GM23338 (cell line): ENCODE measurements at regions not wholly inside any gene's neighbourhood (a gene's known extent, or its start where the extent isn't known, plus 50 kb on each side); places are given as distances from the start of the nearest gene placed in this dataset.

Source experiments
- ATAC-seq: fragments of 200-7000 bp; cut with Tn5 transposase; 3 replicates; pipeline ENCODE4 v1.9.1; 2020
- DNase-seq: peaks from one replicate; pipeline ENCODE4 v3.0.0-alpha.2; 2015; ENCODE audit warnings: low spot score
- H2AFZ ChIP-seq: fragments of 200-600 bp; sonication (generic); 2 replicates; pipeline ENCODE4 v1.8.0; 2016; ENCODE audit warnings: antibody characterized with exemption, mild to moderate bottlenecking, moderate library complexity
- H3F3A ChIP-seq: fragments of 200-600 bp; sonication (generic); replicated peaks from 2 replicates; pipeline ENCODE4 v1.8.0; 2017; ENCODE audit warnings: antibody characterized with exemption, mixed run types, low read depth
- H3K27ac ChIP-seq: fragments of 200-600 bp; sonication (generic); 2 replicates; pipeline ENCODE4 v1.6.1; 2016; ENCODE audit warnings: low read depth
- H3K27me3 ChIP-seq: fragments of 200-600 bp; sonication (generic); 2 replicates; pipeline ENCODE4 v1.8.0; 2016; ENCODE audit warnings: mild to moderate bottlenecking, mixed run types, moderate library complexity; ENCODE audit not compliant: insufficient read depth
- H3K36me3 ChIP-seq: fragments of 200-600 bp; sonication (generic); 2 replicates; pipeline ENCODE4 v1.8.0; 2016; ENCODE audit warnings: mild to moderate bottlenecking; ENCODE audit not compliant: insufficient read depth
- H3K4me1 ChIP-seq: fragments of 200-600 bp; sonication (generic); 2 replicates; pipeline ENCODE4 v1.8.0; 2016; ENCODE audit warnings: mild to moderate bottlenecking, moderate library complexity; ENCODE audit not compliant: insufficient read depth
- H3K4me2 ChIP-seq: fragments of 200-600 bp; sonication (generic); 2 replicates; pipeline ENCODE4 v1.7.1; 2017; ENCODE audit warnings: mixed run types
- H3K4me3 ChIP-seq: fragments of 200-600 bp; sonication (generic); 2 replicates; pipeline ENCODE4 v1.6.1; 2016; ENCODE audit warnings: mixed run types
- H3K79me2 ChIP-seq: fragments of 200-600 bp; sonication (generic); replicated peaks from 2 replicates; pipeline ENCODE4 v1.8.0; 2017; ENCODE audit warnings: mild to moderate bottlenecking; ENCODE audit not compliant: insufficient read depth
- H3K9me2 ChIP-seq: fragments of 200-600 bp; sonication (generic); 2 replicates; pipeline ENCODE4 v1.8.0; 2017; ENCODE audit not compliant: insufficient read depth
- H4K20me1 ChIP-seq: fragments of 200-600 bp; sonication (generic); replicated peaks from 2 replicates; pipeline ENCODE4 v1.8.0; 2017; ENCODE audit warnings: mild to moderate bottlenecking; ENCODE audit not compliant: insufficient read depth
- H3K27ac Mint-ChIP-seq: 2 replicates; pipeline ENCODE4 v1.8.0; 2020; ENCODE audit warnings: inconsistent platforms, mild to moderate bottlenecking, moderate library complexity, mixed read lengths
- H3K27me3 Mint-ChIP-seq: 3 replicates; pipeline ENCODE4 v1.8.0; 2022; ENCODE audit warnings: low read depth, mild to moderate bottlenecking, moderate library complexity, mixed read lengths, inconsistent platforms; ENCODE audit not compliant: insufficient read depth, poor library complexity
- H3K36me3 Mint-ChIP-seq: 3 replicates; pipeline ENCODE4 v1.8.0; 2021; ENCODE audit warnings: low read depth, mild to moderate bottlenecking, inconsistent platforms, moderate library complexity, mixed read lengths
- H3K4me1 Mint-ChIP-seq: 3 replicates; pipeline ENCODE4 v1.8.0; 2020; ENCODE audit warnings: mild to moderate bottlenecking, inconsistent platforms, mixed read lengths
- H3K4me3 Mint-ChIP-seq: 3 replicates; pipeline ENCODE4 v1.8.0; 2021; ENCODE audit warnings: moderate library complexity, mild to moderate bottlenecking, inconsistent platforms, mixed read lengths
- H3K9me3 Mint-ChIP-seq: 3 replicates; pipeline ENCODE4 v1.8.0; 2020; ENCODE audit warnings: moderate library complexity, mild to moderate bottlenecking, inconsistent platforms, mixed read lengths
- CREB1 ChIP-seq: fragments of 250-450 bp; sonication (Bioruptor Pico); IDR thresholded peaks from 2 replicates; pipeline ENCODE4 v1.5.0; 2020; ENCODE audit warnings: low read depth, mild to moderate bottlenecking, moderate library complexity
- CTCF ChIP-seq, 2 experiments: fragments of 200-600 bp in 1 of 2; sonication (generic) in 1 of 2; conservative IDR thresholded peaks; 2 replicates each; pipeline versions ENCODE4 v1.5.1 to v1.6.1; 2016 to 2017; ENCODE audit warnings: antibody characterized with exemption in 2 of 2, low read depth in 2 of 2, mild to moderate bottlenecking in 2 of 2, moderate library complexity in 1 of 2
- ETS1 ChIP-seq: IDR thresholded peaks from 2 replicates; pipeline ENCODE4 v1.6.1; 2016; ENCODE audit warnings: antibody characterized with exemption
- EZH2 ChIP-seq: fragments of 200-600 bp; sonication (generic); IDR thresholded peaks from one replicate; pipeline ENCODE4 v1.8.0; 2017; ENCODE audit warnings: antibody characterized with exemption, mild to moderate bottlenecking, low read depth; ENCODE audit not compliant: unreplicated experiment
- POLR2AphosphoS5 ChIP-seq: IDR thresholded peaks from 2 replicates; pipeline ENCODE4 v1.6.1; 2016; ENCODE audit warnings: antibody characterized with exemption, low read depth
- STAT1 ChIP-seq: IDR thresholded peaks from one replicate; pipeline ENCODE4 v1.6.1; 2016; ENCODE audit warnings: antibody characterized with exemption; ENCODE audit not compliant: unreplicated experiment
- ZNF114 ChIP-seq: fragments of 250-450 bp; sonication (Bioruptor Pico); IDR thresholded peaks from 2 replicates; pipeline ENCODE4 v1.5.0; 2020; ENCODE audit warnings: mild to moderate bottlenecking, moderate library complexity
- TF ChIP-seq, protein P1 (sequence below): IDR thresholded peaks from one replicate; pipeline ENCODE4 v1.6.1; 2018; ENCODE audit warnings: antibody characterized with exemption; ENCODE audit not compliant: unreplicated experiment

DNA sequence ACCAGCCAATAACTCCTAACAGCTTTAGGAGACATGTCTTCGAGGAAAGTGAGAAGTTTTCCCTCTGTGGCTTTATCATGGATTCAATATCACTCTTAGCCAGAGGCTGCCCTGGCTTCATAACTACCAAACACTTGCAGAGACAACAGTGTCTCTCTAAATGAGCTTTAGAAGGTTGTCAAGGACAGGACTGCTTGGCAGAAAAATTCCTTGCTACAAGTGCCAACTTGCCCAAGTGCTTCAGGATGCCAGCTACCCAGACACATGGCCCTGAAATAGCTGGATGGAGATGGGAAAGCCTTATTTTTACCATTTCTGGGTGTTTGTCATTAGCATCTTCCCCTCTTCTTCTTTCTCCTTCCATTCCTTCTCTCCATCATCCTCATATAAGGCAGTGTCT, 137.1 kb upstream of the MDFIC start (continued):
- no peak for TF ChIP-seq CTCF (conservative IDR thresholded peaks at IDR 0.05; ENCODE audit: low read depth in 2 of 2)
- TF ChIP-seq ETS1: no peak
- TF ChIP-seq POLR2AphosphoS5: no peak
- TF ChIP-seq ZNF114 (CRISPR knock-in tag): no peak
- TF ChIP-seq, protein P1, sequence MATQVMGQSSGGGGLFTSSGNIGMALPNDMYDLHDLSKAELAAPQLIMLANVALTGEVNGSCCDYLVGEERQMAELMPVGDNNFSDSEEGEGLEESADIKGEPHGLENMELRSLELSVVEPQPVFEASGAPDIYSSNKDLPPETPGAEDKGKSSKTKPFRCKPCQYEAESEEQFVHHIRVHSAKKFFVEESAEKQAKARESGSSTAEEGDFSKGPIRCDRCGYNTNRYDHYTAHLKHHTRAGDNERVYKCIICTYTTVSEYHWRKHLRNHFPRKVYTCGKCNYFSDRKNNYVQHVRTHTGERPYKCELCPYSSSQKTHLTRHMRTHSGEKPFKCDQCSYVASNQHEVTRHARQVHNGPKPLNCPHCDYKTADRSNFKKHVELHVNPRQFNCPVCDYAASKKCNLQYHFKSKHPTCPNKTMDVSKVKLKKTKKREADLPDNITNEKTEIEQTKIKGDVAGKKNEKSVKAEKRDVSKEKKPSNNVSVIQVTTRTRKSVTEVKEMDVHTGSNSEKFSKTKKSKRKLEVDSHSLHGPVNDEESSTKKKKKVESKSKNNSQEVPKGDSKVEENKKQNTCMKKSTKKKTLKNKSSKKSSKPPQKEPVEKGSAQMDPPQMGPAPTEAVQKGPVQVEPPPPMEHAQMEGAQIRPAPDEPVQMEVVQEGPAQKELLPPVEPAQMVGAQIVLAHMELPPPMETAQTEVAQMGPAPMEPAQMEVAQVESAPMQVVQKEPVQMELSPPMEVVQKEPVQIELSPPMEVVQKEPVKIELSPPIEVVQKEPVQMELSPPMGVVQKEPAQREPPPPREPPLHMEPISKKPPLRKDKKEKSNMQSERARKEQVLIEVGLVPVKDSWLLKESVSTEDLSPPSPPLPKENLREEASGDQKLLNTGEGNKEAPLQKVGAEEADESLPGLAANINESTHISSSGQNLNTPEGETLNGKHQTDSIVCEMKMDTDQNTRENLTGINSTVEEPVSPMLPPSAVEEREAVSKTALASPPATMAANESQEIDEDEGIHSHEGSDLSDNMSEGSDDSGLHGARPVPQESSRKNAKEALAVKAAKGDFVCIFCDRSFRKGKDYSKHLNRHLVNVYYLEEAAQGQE: no peak
- no peak for TF ChIP-seq STAT1
- TF ChIP-seq EZH2: no peak
- TF ChIP-seq CREB1 (CRISPR knock-in tag): no peak

DNA sequence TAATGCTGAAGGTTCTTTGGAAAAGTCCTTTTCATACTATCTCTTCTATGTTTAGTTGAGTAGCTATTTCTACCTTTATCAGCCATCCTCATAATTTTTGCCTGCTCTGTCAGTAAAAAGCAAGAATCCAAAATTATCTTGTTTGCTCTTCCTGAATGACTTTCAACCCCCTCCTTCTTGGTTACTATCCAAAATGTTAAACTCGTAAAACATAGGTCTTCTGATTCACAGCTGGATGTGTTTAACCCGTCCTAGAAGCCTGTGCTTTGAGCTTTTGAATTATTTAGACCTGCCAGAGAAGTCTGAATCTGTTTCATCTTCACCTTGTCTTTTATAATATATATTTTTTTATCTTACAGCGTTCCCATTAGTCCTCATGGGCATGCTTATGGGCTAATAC, 136.4 kb upstream of the MDFIC start:
- Mint-ChIP-seq H3K4me1 (no peaks in the 10 kb centered on the region), H3K9me3 (no peaks in the 10 kb centered on the region), H3K36me3 (no peaks in the 10 kb centered on the region), H3K27me3 (peaks cover 2% of the 10 kb centered on the region), H3K4me3 (no peak overlapping the region), H3K27ac (no peak overlapping the region)
- ATAC-seq (no peak), DNase-seq (no peak)
- no peak overlapping the region for H2AFZ ChIP-seq
- H3K27me3 ChIP-seq: no peaks in the 10 kb centered on the region
- H3K27ac ChIP-seq: no peak overlapping the region
- H3K36me3 ChIP-seq: no peaks in the 10 kb centered on the region
- no peaks in the 10 kb centered on the region for H3F3A ChIP-seq
- H4K20me1 ChIP-seq: no peaks in the 10 kb centered on the region
- TF ChIP-seq, protein P1: no peak
- no peak for TF ChIP-seq ETS1
- no peaks in the 10 kb centered on the region for H3K79me2 ChIP-seq
- H3K4me1 ChIP-seq: no peaks in the 10 kb centered on the region
- peaks cover 11% of the 10 kb centered on the region; the same call in 1 of the 2 replicates for H3K9me2 ChIP-seq
- H3K4me3 ChIP-seq: no peak overlapping the region
- H3K4me2 ChIP-seq: no peak overlapping the region
